Activated CD4-positive, alpha-beta T cell treated with anti-CD3 and anti-CD28 coated beads for 36 hours (primary cell): ENCODE measurements at regions not wholly inside any gene's neighbourhood (a gene's known extent, or its start where the extent isn't known, plus 50 kb on each side); places are given as distances from the start of the nearest gene placed in this dataset.
"Not testable (repeated sequence)": the region's sequence is repeated elsewhere in the genome, so short reads cannot be mapped to it uniquely, and the experiment has no call there.

Experiments
- ATAC-seq: fragments of 200-7000 bp; cut with Tn5 transposase; one replicate; pipeline ENCODE4 v1.10.0; 2021; ENCODE audit warnings: mild to moderate bottlenecking, moderate library complexity
- CTCF ChIA-PET: fragments of 350-600 bp; sonication (Branson Sonifier 250); formaldehyde crosslinking; loops from one replicate; lab custom pipeline; 2021; ENCODE audit warnings: antibody characterized with exemption; lab: Charles Lee
- POLR2A ChIA-PET: fragments of 350-600 bp; sonication (Branson Sonifier 250); formaldehyde crosslinking; loops from one replicate; lab custom pipeline; 2021; ENCODE audit warnings: antibody characterized with exemption, inconsistent platforms; lab: Charles Lee
- DNase-seq: peaks from one replicate; pipeline ENCODE4 v3.0.0-alpha.2; 2020
- H3K27ac Mint-ChIP-seq: one replicate; pipeline ENCODE4 v1.8.0; 2021; ENCODE audit warnings: mixed read lengths
- H3K27me3 Mint-ChIP-seq: one replicate; pipeline ENCODE4 v1.8.0; 2021; ENCODE audit warnings: mixed read lengths
- H3K36me3 Mint-ChIP-seq: one replicate; pipeline ENCODE4 v1.8.0; 2021; ENCODE audit warnings: low read depth, mixed read lengths
- H3K4me1 Mint-ChIP-seq: one replicate; pipeline ENCODE4 v1.8.0; 2021; ENCODE audit warnings: mixed read lengths
- H3K4me3 Mint-ChIP-seq: one replicate; pipeline ENCODE4 v1.8.0; 2021; ENCODE audit warnings: mild to moderate bottlenecking, moderate library complexity, mixed read lengths
- H3K9me3 Mint-ChIP-seq: one replicate; pipeline ENCODE4 v1.8.0; 2021; ENCODE audit warnings: low read depth, mixed read lengths
- intact Hi-C, 2 experiments: fragments of 100-400 bp; cut with DNase I in 1 of 2; cut with micrococcal nuclease in 1 of 2; formaldehyde crosslinking; loops; one replicate each; pipeline versions ENCODE4 v1.14.2 to v1.15.1; 2022 to 2024; cut with DNase I, micrococcal nuclease

- Mint-ChIP-seq H3K4me1 (no peaks in the 10 kb centered on the region), H3K36me3 (no peaks in the 10 kb centered on the region), H3K27ac (no peak overlapping the region), H3K4me3 (no peak overlapping the region), H3K27me3 (no peaks in the 10 kb centered on the region), H3K9me3 (no peaks in the 10 kb centered on the region)
- ATAC-seq, result no peak
- CTCF ChIA-PET, result no interaction called here
- intact Hi-C loops, result no loop called here
- POLR2A ChIA-PET, result no interaction called here
- no peak for DNase-seq
These were observed 327.7 kb upstream of the STEAP1 start for GRCh38 chr7:89826557-89826956.

- no peaks in the 10 kb centered on the region for H3K4me1 Mint-ChIP-seq
- DNase-seq (no peak), ATAC-seq (no peak)
- no peak overlapping the region for H3K4me3 Mint-ChIP-seq
- H3K27ac Mint-ChIP-seq, result no peak overlapping the region
- no peaks in the 10 kb centered on the region for H3K27me3 Mint-ChIP-seq
- intact Hi-C loops, result no loop called here
- POLR2A ChIA-PET, result no interaction called here
- H3K9me3 Mint-ChIP-seq, result no peaks in the 10 kb centered on the region
- CTCF ChIA-PET, result interaction anchor here (0.6 kb wide), 1 partner anchor 116 kb away, joined by 3 read pairs; no protein-coding TSS in a partner anchor
- H3K36me3 Mint-ChIP-seq, result no peaks in the 10 kb centered on the region
These were observed 316.8 kb upstream of the STEAP1 start for GRCh38 chr7:89837515-89837914.

DNA sequence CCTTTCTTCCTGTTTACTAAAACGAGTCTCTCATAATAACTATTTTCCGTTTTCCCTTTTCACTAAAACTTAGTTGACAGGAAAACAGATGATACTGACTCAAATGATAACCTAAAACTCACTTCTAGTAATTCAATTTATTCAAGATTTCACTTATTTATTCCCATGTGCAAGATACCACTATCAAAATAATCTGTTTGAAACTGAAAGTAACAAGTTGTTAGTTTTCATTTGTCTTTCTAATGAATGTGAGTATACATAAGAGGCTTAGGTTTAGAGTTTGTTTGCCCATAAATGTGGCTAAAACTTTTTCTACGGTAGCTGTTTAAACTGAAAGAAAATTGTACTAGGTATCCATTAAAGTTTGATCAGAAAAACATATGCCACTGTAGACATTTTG, 314.9 kb upstream of the STEAP1 start:
- ChIA-PET POLR2A (no interaction called here), CTCF (no interaction called here)
- Mint-ChIP-seq H3K4me1 (no peaks in the 10 kb centered on the region), H3K27me3 (no peaks in the 10 kb centered on the region), H3K36me3 (no peaks in the 10 kb centered on the region), H3K9me3 (no peaks in the 10 kb centered on the region), H3K27ac (no peak overlapping the region), H3K4me3 (no peak overlapping the region)
- DNase-seq, result no peak
- ATAC-seq, result no peak
- intact Hi-C loops, result no loop called here

DNA sequence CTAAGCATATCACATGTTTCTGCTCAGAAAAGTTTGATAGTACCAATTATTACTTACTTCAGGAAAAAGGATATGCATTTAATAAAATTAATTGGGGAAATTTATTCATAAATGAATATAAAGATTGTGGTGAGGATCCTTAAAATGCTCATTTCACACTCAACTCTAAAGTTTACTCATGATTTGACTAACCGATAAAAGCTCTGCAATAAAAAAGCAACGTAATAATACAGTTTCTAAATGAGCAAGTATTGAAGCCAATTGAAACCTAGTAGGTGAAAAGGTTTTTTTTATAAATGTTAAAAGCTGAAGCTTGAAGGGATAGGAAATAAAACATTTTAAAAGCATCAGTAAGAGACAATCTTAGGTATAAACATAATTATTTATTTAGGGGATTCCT, 308.3 kb upstream of the STEAP1 start:
- H3K27ac Mint-ChIP-seq, result no peak overlapping the region
- ATAC-seq (no peak), DNase-seq (no peak)
- H3K9me3 Mint-ChIP-seq, result peaks cover 2% of the 10 kb centered on the region
- H3K36me3 Mint-ChIP-seq, result no peaks in the 10 kb centered on the region
- intact Hi-C loops, result no loop called here
- ChIA-PET POLR2A (no interaction called here), CTCF (no interaction called here)
- H3K4me3 Mint-ChIP-seq, result no peak overlapping the region
- H3K4me1 Mint-ChIP-seq, result no peaks in the 10 kb centered on the region
- no peaks in the 10 kb centered on the region for H3K27me3 Mint-ChIP-seq

DNA sequence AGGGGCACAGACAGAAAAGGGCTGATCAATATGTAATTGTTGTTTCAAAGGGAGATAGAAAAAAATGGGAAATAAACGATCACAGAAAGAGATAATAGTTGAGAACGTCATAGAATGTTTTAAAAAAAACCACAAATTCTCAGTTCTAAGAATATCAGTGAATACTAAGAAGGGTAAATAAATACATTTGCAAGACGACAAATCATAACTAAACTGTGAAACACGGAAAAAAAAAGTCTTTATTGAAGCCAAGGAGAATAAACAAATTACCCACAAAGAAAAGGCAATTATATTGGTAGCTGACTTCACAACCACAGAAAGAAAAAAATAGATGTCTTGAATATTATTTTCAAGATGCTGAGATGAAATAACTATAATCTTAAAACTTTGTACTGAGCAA, 305.2 kb upstream of the STEAP1 start:
- POLR2A ChIA-PET, result no interaction called here
- intact Hi-C loops, result no loop called here
- Mint-ChIP-seq H3K36me3 (no peaks in the 10 kb centered on the region), H3K4me1 (no peaks in the 10 kb centered on the region), H3K4me3 (no peak overlapping the region), H3K27me3 (no peaks in the 10 kb centered on the region), H3K9me3 (peaks cover 2% of the 10 kb centered on the region), H3K27ac (no peak overlapping the region)
- DNase-seq, result no peak
- no peak for ATAC-seq
- CTCF ChIA-PET, result no interaction called here

DNA sequence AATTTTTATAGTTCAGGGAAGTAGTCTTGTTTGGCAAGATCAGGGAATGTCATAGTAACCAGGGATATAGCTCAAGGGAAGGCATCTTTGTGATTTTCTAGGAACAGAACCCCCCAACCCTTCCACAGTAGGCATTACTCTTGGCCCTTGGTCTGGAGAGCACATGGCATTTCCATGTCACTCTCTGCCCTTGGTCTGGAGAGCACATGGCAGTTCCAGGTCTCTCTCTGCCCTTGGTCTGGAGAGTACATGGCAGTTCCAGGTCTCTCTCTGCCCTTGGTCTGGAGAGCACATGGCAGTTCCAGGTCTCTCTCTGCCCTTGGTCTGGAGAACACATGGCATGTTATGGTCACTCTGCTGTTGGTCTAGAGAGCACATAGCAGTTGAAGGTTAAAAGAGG, 297.2 kb upstream of the STEAP1 start:
- H3K9me3 Mint-ChIP-seq, POLR2A ChIA-PET, H3K27ac Mint-ChIP-seq, ATAC-seq, H3K27me3 Mint-ChIP-seq, CTCF ChIA-PET, intact Hi-C loops, H3K36me3 Mint-ChIP-seq, H3K4me1 Mint-ChIP-seq, H3K4me3 Mint-ChIP-seq, DNase-seq: not testable (repeated sequence)

DNA sequence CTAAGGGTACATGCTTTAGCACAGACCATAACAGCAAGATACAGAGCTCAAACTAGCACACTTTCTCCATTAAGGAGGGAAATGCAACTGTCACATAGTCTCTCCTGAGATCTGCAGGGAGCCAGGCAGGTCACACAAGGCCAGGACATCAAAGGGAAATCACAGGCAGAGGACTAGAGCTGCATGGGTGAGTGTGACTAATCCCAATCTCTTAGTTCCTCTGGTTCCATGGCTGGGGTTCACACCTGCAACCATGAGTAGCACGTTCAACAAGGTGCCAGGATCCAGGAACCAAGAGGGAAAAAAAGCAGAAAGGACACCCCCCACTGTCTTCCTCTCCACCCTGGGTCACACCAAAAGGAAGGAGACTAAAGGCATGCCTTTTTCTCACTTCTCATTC, 296.5 kb upstream of the STEAP1 start:
- intact Hi-C loops, result no loop called here
- no peak for ATAC-seq
- CTCF ChIA-PET, result no interaction called here

GRCh38 chr7:89887489-89887888, 266.8 kb upstream of the STEAP1 start:
- CTCF ChIA-PET, result no interaction called here
- intact Hi-C loops, result no loop called here
- no peaks in the 10 kb centered on the region for H3K27me3 Mint-ChIP-seq
- H3K9me3 Mint-ChIP-seq, result no peaks in the 10 kb centered on the region
- H3K36me3 Mint-ChIP-seq, result no peaks in the 10 kb centered on the region
- ATAC-seq, result no peak
- POLR2A ChIA-PET, result no interaction called here
- no peak overlapping the region for H3K4me3 Mint-ChIP-seq
- H3K27ac Mint-ChIP-seq, result no peak overlapping the region
- no peaks in the 10 kb centered on the region for H3K4me1 Mint-ChIP-seq
- no peak for DNase-seq

More for the DNA sequence above, 296.5 kb upstream of the STEAP1 start:
- H3K4me3 Mint-ChIP-seq, result no peak overlapping the region
- no peak for DNase-seq
- H3K36me3 Mint-ChIP-seq, result no peaks in the 10 kb centered on the region
- POLR2A ChIA-PET, result no interaction called here
- H3K4me1 Mint-ChIP-seq, result no peaks in the 10 kb centered on the region
- no peaks in the 10 kb centered on the region for H3K27me3 Mint-ChIP-seq
- peaks cover 9% of the 10 kb centered on the region for H3K9me3 Mint-ChIP-seq
- no peak overlapping the region for H3K27ac Mint-ChIP-seq

DNA sequence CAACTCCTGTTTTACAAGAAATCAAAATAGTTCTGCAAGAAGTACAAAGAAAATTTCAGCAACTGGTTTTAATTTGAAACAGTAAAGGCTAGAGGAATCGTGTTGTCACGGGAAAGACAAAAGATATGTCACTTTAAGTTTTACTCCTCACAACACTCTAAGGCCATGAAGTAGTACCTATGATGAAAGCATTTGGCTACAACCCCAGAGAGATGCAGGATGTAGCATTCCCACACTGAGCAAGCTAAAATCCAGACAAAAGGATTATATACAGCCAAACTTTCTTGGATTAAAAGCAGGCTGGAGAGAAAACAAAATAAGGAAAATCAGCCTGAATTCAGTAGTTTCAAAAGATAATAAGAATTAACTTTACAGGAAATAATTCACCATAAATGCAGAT, 245.5 kb upstream of the STEAP1 start:
- POLR2A ChIA-PET, result no interaction called here
- intact Hi-C loops, result no loop called here

GRCh38 chr7:89914711-89915110, 239.6 kb upstream of the STEAP1 start:
- ChIA-PET POLR2A (no interaction called here), CTCF (no interaction called here)
- Mint-ChIP-seq H3K27me3 (no peaks in the 10 kb centered on the region), H3K9me3 (no peaks in the 10 kb centered on the region), H3K4me1 (no peaks in the 10 kb centered on the region), H3K4me3 (no peak overlapping the region), H3K36me3 (no peaks in the 10 kb centered on the region), H3K27ac (no peak overlapping the region)
- no peak for ATAC-seq
- intact Hi-C loops, result no loop called here
- DNase-seq, result no peak

More for the DNA sequence above, 245.5 kb upstream of the STEAP1 start:
- DNase-seq, result no peak
- Mint-ChIP-seq H3K4me3 (no peak overlapping the region), H3K27ac (no peak overlapping the region), H3K27me3 (no peaks in the 10 kb centered on the region), H3K9me3 (no peaks in the 10 kb centered on the region), H3K36me3 (no peaks in the 10 kb centered on the region), H3K4me1 (no peaks in the 10 kb centered on the region)
- no peak for ATAC-seq
- CTCF ChIA-PET, result no interaction called here

DNA sequence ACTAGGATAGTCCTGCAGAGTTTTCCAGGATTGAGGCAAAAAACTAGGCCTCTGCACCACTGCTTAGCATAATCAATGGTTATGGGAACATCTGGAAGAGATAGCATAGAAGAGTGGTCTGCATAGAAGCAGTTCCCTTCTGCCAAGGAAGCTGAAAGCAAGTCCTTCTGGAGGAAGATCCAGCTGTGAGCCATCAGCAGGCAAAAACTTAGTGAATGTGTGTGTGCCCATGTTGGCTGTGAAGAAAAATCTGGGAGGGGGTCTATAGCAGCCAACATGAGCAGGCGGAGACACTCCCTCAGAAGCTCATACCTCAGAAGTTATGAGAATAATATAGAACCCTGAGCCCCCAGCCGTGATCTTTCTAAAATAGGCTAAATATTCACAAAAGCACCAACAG, 228.1 kb upstream of the STEAP1 start:
- Mint-ChIP-seq H3K4me1 (no peaks in the 10 kb centered on the region), H3K9me3 (peaks cover 2% of the 10 kb centered on the region), H3K27ac (no peak overlapping the region), H3K36me3 (no peaks in the 10 kb centered on the region), H3K27me3 (no peaks in the 10 kb centered on the region), H3K4me3 (no peak overlapping the region)
- ChIA-PET POLR2A (no interaction called here), CTCF (no interaction called here)
- DNase-seq (no peak), ATAC-seq (no peak)
- intact Hi-C loops, result no loop called here

DNA sequence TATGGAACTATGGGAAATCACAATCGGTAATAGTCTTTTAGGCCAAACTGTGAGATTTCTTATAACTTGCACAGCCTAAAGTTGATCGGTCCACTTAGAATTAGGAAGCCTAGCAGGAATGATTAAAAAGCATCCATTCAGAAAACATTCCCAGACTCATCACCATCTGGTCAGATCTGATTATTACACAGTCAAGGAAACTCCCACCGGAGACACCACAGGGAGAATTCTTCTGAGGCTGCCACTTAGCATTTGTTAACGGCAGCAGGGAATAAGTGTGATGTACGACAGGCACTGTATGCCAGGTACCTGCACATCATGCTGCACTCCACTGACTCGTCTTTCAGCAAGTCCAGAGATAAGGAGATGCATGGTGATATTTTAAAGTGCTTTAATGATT, 227.6 kb upstream of the STEAP1 start:
- no peaks in the 10 kb centered on the region for H3K4me1 Mint-ChIP-seq
- ATAC-seq (no peak), DNase-seq (no peak)
- H3K27me3 Mint-ChIP-seq, result no peaks in the 10 kb centered on the region
- ChIA-PET CTCF (no interaction called here), POLR2A (no interaction called here)
- peaks cover 2% of the 10 kb centered on the region for H3K9me3 Mint-ChIP-seq
- intact Hi-C loops, result no loop called here
- H3K4me3 Mint-ChIP-seq, result no peak overlapping the region
- H3K36me3 Mint-ChIP-seq, result no peaks in the 10 kb centered on the region
- no peak overlapping the region for H3K27ac Mint-ChIP-seq

DNA sequence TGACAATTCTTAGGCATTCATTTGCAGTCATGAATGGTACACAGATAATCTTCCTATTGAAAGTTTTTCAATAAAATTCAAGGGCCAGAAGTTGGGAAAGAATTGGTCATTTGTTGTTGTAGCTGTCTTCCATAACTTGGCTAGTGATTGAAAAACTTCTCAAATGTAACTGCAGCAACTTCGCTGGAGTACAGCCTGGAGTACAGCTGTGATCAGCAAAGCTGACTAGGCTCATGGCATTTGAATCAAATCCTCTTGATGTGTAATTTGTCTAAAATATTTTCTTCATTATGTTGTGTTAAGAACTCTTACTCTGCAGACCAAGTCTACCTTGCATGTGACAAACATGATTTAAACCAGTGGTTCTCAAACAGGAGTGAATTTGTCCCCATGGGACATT, 226.5 kb upstream of the STEAP1 start:
- H3K4me3 Mint-ChIP-seq, result no peak overlapping the region
- ATAC-seq (no peak), DNase-seq (no peak)
- ChIA-PET POLR2A (no interaction called here), CTCF (no interaction called here)
- H3K36me3 Mint-ChIP-seq, result no peaks in the 10 kb centered on the region
- H3K9me3 Mint-ChIP-seq, result peaks cover 2% of the 10 kb centered on the region
- intact Hi-C loops, result no loop called here
- H3K27ac Mint-ChIP-seq, result no peak overlapping the region
- no peaks in the 10 kb centered on the region for H3K27me3 Mint-ChIP-seq
- no peaks in the 10 kb centered on the region for H3K4me1 Mint-ChIP-seq
